Putamen (tissue), 1 donor: ENCODE measurements at regions not wholly inside any gene's neighbourhood (a gene's known extent, or its start where the extent isn't known, plus 50 kb on each side); places are given as distances from the start of the nearest gene placed in this dataset.
A peak's percentile ranks its signal among the peaks of the same experiment; 100 is the strongest.

Source experiments
- DNase-seq: peaks from one replicate; pipeline ENCODE4 v3.0.0-alpha.2; 2016; ENCODE audit warnings: low spot score

- DNase-seq = no peak
Observed at GRCh38 chr2:118565786-118566540, 281.5 kb downstream of the EN1 start.

GRCh38 chr2:118565301-118565700 is 282.1 kb downstream of the EN1 start:
- DNase-seq = no peak

GRCh38 chr2:118562144-118562543 is 285.3 kb downstream of the EN1 start:
- DNase-seq = no peak

- no peak for DNase-seq
Observed at GRCh38 chr2:118558846-118559245, 288.6 kb downstream of the EN1 start.

GRCh38 chr2:118557791-118558190 is 289.7 kb downstream of the EN1 start:
- peak; percentile 53 for DNase-seq

GRCh38 chr2:118557016-118557415 is 290.4 kb downstream of the EN1 start:
- no peak for DNase-seq

GRCh38 chr2:118554616-118555015 is 292.8 kb downstream of the EN1 start:
- no peak for DNase-seq

- DNase-seq = no peak
Observed at GRCh38 chr2:118549503-118549902, 297.9 kb downstream of the EN1 start.

GRCh38 chr2:118548880-118549488 is 298.5 kb downstream of the EN1 start:
- DNase-seq = no peak

- no peak for DNase-seq
Observed at GRCh38 chr2:118539290-118539689, 308.2 kb downstream of the EN1 start.

GRCh38 chr2:118536306-118536705 is 311.1 kb downstream of the EN1 start:
- DNase-seq = no peak

GRCh38 chr2:118535818-118536212 is 311.6 kb downstream of the EN1 start:
- DNase-seq = no peak

- no peak for DNase-seq
Observed at GRCh38 chr2:118535171-118535817, 312.2 kb downstream of the EN1 start.

- DNase-seq = no peak
Observed at GRCh38 chr2:118530976-118531375, 316.5 kb downstream of the EN1 start.

- DNase-seq = no peak
Observed at GRCh38 chr2:118529908-118530599, 317.4 kb downstream of the EN1 start.

- DNase-seq = no peak
Observed at GRCh38 chr2:118527571-118527970, 319.9 kb downstream of the EN1 start.

- DNase-seq = no peak
Observed at GRCh38 chr2:118525346-118525745, 322.1 kb downstream of the EN1 start.

GRCh38 chr2:118524911-118525310 is 322.5 kb downstream of the EN1 start:
- DNase-seq = no peak

GRCh38 chr2:118523761-118524160 is 323.7 kb downstream of the EN1 start:
- DNase-seq = no peak

GRCh38 chr2:118521960-118522359 is 325.5 kb downstream of the EN1 start:
- DNase-seq = no peak

- no peak for DNase-seq
Observed at GRCh38 chr2:118521272-118521671, 326.2 kb downstream of the EN1 start.

- no peak for DNase-seq
Observed at GRCh38 chr2:118520246-118520645, 327.2 kb downstream of the EN1 start.

GRCh38 chr2:118519511-118519910 is 327.9 kb downstream of the EN1 start:
- no peak for DNase-seq
